NCI-H748 (cell line): ENCODE measurements at regions not wholly inside any gene's neighbourhood (a gene's known extent, or its start where the extent isn't known, plus 50 kb on each side); places are given as distances from the start of the nearest gene placed in this dataset.

Source experiments
- DNase-seq: peaks from one replicate; lab custom pipeline; 2025; ENCODE audit not compliant: unreplicated experiment; lab: John Stamatoyannopoulos, UW

GRCh38 chr14:80381807-80382363, 170.6 kb upstream of the DIO2 start:
- DNase-seq: no peak

GRCh38 chr14:80379035-80379434, 167.7 kb upstream of the DIO2 start:
- DNase-seq: no peak

- DNase-seq: no peak
These were observed 166.9 kb upstream of the DIO2 start for GRCh38 chr14:80378084-80378690.

GRCh38 chr14:80364816-80365215, 153.5 kb upstream of the DIO2 start:
- no peak for DNase-seq

- DNase-seq: peak; percentile 44
These were observed 153.0 kb upstream of the DIO2 start for GRCh38 chr14:80364274-80364673.

- DNase-seq: no peak
These were observed 146.8 kb upstream of the DIO2 start for GRCh38 chr14:80358112-80358511.

GRCh38 chr14:80356413-80356812, 145.1 kb upstream of the DIO2 start:
- peak; percentile 9 for DNase-seq

GRCh38 chr14:80354860-80355581, 143.7 kb upstream of the DIO2 start:
- DNase-seq: peak; percentile 61

- no peak for DNase-seq
These were observed 141.2 kb upstream of the DIO2 start for GRCh38 chr14:80352471-80352870.

GRCh38 chr14:80350707-80351106, 139.4 kb upstream of the DIO2 start:
- DNase-seq: no peak

- DNase-seq: no peak
These were observed 135.1 kb upstream of the DIO2 start for GRCh38 chr14:80346395-80346794.

GRCh38 chr14:80344208-80344607, 132.9 kb upstream of the DIO2 start:
- no peak for DNase-seq

- no peak for DNase-seq
These were observed 125.4 kb upstream of the DIO2 start for GRCh38 chr14:80336608-80337106.

- no peak for DNase-seq
These were observed 114.4 kb upstream of the DIO2 start for GRCh38 chr14:80325688-80326087.

GRCh38 chr14:80325112-80325511, 113.8 kb upstream of the DIO2 start:
- DNase-seq: no peak

GRCh38 chr14:80324649-80325048, 113.3 kb upstream of the DIO2 start:
- DNase-seq: no peak

- DNase-seq: no peak
These were observed 111.8 kb upstream of the DIO2 start for GRCh38 chr14:80323038-80323665.

GRCh38 chr14:80316441-80316840, 105.1 kb upstream of the DIO2 start:
- DNase-seq: no peak

- DNase-seq: no peak
These were observed 104.4 kb upstream of the DIO2 start for GRCh38 chr14:80315681-80316080.

- no peak for DNase-seq
These were observed 102.5 kb upstream of the DIO2 start for GRCh38 chr14:80313806-80314205.

GRCh38 chr14:80310938-80311750, 99.8 kb upstream of the DIO2 start:
- no peak for DNase-seq
